ENCODE measurements at regions not wholly inside any gene's neighbourhood (a gene's known extent, or its start where the extent isn't known, plus 50 kb on each side); places are given as distances from the start of the nearest gene placed in this dataset.

DNA sequence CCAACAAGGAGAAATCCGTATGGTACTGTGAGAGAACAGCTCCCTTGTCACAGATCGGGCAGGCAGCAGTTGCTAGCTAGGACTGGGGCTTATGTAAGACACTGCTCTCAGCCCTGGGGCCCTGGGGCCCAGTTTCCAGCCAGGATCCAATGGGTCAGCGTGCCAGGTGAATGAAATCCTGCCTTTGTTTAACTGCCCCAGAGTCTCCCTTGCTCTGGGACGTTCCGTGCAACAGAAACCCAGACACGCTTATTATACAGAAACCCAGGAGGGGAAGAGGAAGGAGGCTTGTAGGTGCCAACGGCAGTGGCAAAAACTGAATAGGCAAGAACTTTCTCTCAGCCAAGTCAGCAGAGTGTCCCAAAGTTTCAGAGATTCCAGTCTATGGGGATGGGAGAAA lies 110.6 kb downstream of the DIO2 start:
- TF ChIP-seq, protein P1, sequence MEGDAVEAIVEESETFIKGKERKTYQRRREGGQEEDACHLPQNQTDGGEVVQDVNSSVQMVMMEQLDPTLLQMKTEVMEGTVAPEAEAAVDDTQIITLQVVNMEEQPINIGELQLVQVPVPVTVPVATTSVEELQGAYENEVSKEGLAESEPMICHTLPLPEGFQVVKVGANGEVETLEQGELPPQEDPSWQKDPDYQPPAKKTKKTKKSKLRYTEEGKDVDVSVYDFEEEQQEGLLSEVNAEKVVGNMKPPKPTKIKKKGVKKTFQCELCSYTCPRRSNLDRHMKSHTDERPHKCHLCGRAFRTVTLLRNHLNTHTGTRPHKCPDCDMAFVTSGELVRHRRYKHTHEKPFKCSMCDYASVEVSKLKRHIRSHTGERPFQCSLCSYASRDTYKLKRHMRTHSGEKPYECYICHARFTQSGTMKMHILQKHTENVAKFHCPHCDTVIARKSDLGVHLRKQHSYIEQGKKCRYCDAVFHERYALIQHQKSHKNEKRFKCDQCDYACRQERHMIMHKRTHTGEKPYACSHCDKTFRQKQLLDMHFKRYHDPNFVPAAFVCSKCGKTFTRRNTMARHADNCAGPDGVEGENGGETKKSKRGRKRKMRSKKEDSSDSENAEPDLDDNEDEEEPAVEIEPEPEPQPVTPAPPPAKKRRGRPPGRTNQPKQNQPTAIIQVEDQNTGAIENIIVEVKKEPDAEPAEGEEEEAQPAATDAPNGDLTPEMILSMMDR (IDR thresholded peaks at IDR 0.05), result no peak
- TF ChIP-seq POLR2A (IDR thresholded peaks at IDR 0.05), result no peak

Measured in adrenal gland (tissue), 5 donors.